Uterus (tissue), 2 donors: ENCODE measurements at regions not wholly inside any gene's neighbourhood (a gene's known extent, or its start where the extent isn't known, plus 50 kb on each side); places are given as distances from the start of the nearest gene placed in this dataset.

Source experiments
- POLR2A ChIP-seq, 2 donors: fragments of 450-650 bp; IDR thresholded peaks; one replicate each; pipeline ENCODE4 v1.6.1; 2016; ENCODE audit warnings: antibody characterized with exemption in 2 of 2, mild to moderate bottlenecking in 1 of 2, moderate library complexity in 1 of 2
- TF ChIP-seq, protein P1 (sequence below), 4 experiments: fragments of 200-600 bp in 2 of 4; fragments of 450-650 bp in 2 of 4; sonication (generic) in 2 of 4; IDR thresholded peaks; one replicate each; pipeline ENCODE4 v1.5.1; 2016 to 2019; ENCODE audit warnings: antibody characterized with exemption in 4 of 4, mild to moderate bottlenecking in 2 of 4, moderate library complexity in 1 of 4

- TF ChIP-seq, protein P1, sequence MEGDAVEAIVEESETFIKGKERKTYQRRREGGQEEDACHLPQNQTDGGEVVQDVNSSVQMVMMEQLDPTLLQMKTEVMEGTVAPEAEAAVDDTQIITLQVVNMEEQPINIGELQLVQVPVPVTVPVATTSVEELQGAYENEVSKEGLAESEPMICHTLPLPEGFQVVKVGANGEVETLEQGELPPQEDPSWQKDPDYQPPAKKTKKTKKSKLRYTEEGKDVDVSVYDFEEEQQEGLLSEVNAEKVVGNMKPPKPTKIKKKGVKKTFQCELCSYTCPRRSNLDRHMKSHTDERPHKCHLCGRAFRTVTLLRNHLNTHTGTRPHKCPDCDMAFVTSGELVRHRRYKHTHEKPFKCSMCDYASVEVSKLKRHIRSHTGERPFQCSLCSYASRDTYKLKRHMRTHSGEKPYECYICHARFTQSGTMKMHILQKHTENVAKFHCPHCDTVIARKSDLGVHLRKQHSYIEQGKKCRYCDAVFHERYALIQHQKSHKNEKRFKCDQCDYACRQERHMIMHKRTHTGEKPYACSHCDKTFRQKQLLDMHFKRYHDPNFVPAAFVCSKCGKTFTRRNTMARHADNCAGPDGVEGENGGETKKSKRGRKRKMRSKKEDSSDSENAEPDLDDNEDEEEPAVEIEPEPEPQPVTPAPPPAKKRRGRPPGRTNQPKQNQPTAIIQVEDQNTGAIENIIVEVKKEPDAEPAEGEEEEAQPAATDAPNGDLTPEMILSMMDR (IDR thresholded peaks at IDR 0.05), result no peak
- TF ChIP-seq POLR2A (IDR thresholded peaks at IDR 0.05), result no peak
Measured at GRCh38 chr18:38244480-38244879, 678.9 kb upstream of the CELF4 start.
